ENCODE measurements at regions not wholly inside any gene's neighbourhood (a gene's known extent, or its start where the extent isn't known, plus 50 kb on each side); places are given as distances from the start of the nearest gene placed in this dataset.

GRCh38 chr18:33957707-33958106 lies 267.0 kb downstream of the NOL4 start:
- Histone ChIP-seq H3K9ac (ENCODE audit: low read length) (no peak overlapping the region), H3K4me1 (ENCODE audit: insufficient read depth, low read length) (no peaks in the 10 kb centered on the region), H3K36me3 (ENCODE audit: insufficient read depth, low read length) (no peaks in the 10 kb centered on the region), H3K27ac (ENCODE audit: low read depth, low read length) (no peak overlapping the region), H3K9me3 (ENCODE audit: low read length) (no peaks in the 10 kb centered on the region), H3K4me3 (ENCODE audit: low read depth in 1 of 2, low read length in 2 of 2) (no peak overlapping the region), H3K27me3 (ENCODE audit: control insufficient read depth in 1 of 2, insufficient read depth in 2 of 2, low read length in 2 of 2) (no peaks in the 10 kb centered on the region)

GRCh38 chr18:33951031-33951430 lies 273.7 kb downstream of the NOL4 start:
- Histone ChIP-seq H3K9me3 (ENCODE audit: low read length) (no peaks in the 10 kb centered on the region), H3K4me3 (ENCODE audit: low read depth in 1 of 2, low read length in 2 of 2) (no peak overlapping the region), H3K4me1 (ENCODE audit: insufficient read depth, low read length) (no peaks in the 10 kb centered on the region), H3K27me3 (ENCODE audit: control insufficient read depth in 1 of 2, insufficient read depth in 2 of 2, low read length in 2 of 2) (no peaks in the 10 kb centered on the region), H3K9ac (ENCODE audit: low read length) (no peak overlapping the region), H3K27ac (ENCODE audit: low read depth, low read length) (no peak overlapping the region), H3K36me3 (ENCODE audit: insufficient read depth, low read length) (no peaks in the 10 kb centered on the region)

- Histone ChIP-seq H3K27ac (ENCODE audit: low read depth, low read length) (no peak overlapping the region), H3K27me3 (ENCODE audit: control insufficient read depth in 1 of 2, insufficient read depth in 2 of 2, low read length in 2 of 2) (no peaks in the 10 kb centered on the region), H3K4me3 (ENCODE audit: low read depth in 1 of 2, low read length in 2 of 2) (no peak overlapping the region)
Observed at GRCh38 chr18:33946336-33946735, 278.4 kb downstream of the NOL4 start.

GRCh38 chr18:33944493-33944892 lies 280.2 kb downstream of the NOL4 start:
- no peaks in the 10 kb centered on the region for H3K9me3 ChIP-seq (ENCODE audit: low read length)
- no peak overlapping the region for H3K9ac ChIP-seq (ENCODE audit: low read length)
- H3K27me3 ChIP-seq (ENCODE audit: control insufficient read depth in 1 of 2, insufficient read depth in 2 of 2, low read length in 2 of 2) = no peaks in the 10 kb centered on the region
- no peak overlapping the region for H3K4me3 ChIP-seq (ENCODE audit: low read depth in 1 of 2, low read length in 2 of 2)
- no peaks in the 10 kb centered on the region for H3K36me3 ChIP-seq (ENCODE audit: insufficient read depth, low read length)
- H3K4me1 ChIP-seq (ENCODE audit: insufficient read depth, low read length) = no peaks in the 10 kb centered on the region
- H3K27ac ChIP-seq (ENCODE audit: low read depth, low read length) = no peak overlapping the region

More at GRCh38 chr18:33946336-33946735, 278.4 kb downstream of the NOL4 start:
- H3K4me1 ChIP-seq (ENCODE audit: insufficient read depth, low read length) = no peaks in the 10 kb centered on the region
- H3K36me3 ChIP-seq (ENCODE audit: insufficient read depth, low read length) = no peaks in the 10 kb centered on the region
- no peak overlapping the region for H3K9ac ChIP-seq (ENCODE audit: low read length)
- H3K9me3 ChIP-seq (ENCODE audit: low read length) = no peaks in the 10 kb centered on the region

- H3K4me3 ChIP-seq (ENCODE audit: low read depth in 1 of 2, low read length in 2 of 2) = no peak overlapping the region
- H3K4me1 ChIP-seq (ENCODE audit: insufficient read depth, low read length) = no peaks in the 10 kb centered on the region
- no peaks in the 10 kb centered on the region for H3K9me3 ChIP-seq (ENCODE audit: low read length)
- H3K27ac ChIP-seq (ENCODE audit: low read depth, low read length) = no peak overlapping the region
- no peak overlapping the region for H3K9ac ChIP-seq (ENCODE audit: low read length)
- H3K27me3 ChIP-seq (ENCODE audit: control insufficient read depth in 1 of 2, insufficient read depth in 2 of 2, low read length in 2 of 2) = no peaks in the 10 kb centered on the region
- no peaks in the 10 kb centered on the region for H3K36me3 ChIP-seq (ENCODE audit: insufficient read depth, low read length)
Observed at GRCh38 chr18:33937270-33937816, 287.4 kb downstream of the NOL4 start.

- no peaks in the 10 kb centered on the region for H3K27me3 ChIP-seq (ENCODE audit: control insufficient read depth in 1 of 2, insufficient read depth in 2 of 2, low read length in 2 of 2)
- H3K27ac ChIP-seq (ENCODE audit: low read depth, low read length) = no peak overlapping the region
- H3K4me3 ChIP-seq (ENCODE audit: low read depth in 1 of 2, low read length in 2 of 2) = no peak overlapping the region
- H3K4me1 ChIP-seq (ENCODE audit: insufficient read depth, low read length) = no peaks in the 10 kb centered on the region
- no peak overlapping the region for H3K9ac ChIP-seq (ENCODE audit: low read length)
- no peaks in the 10 kb centered on the region for H3K36me3 ChIP-seq (ENCODE audit: insufficient read depth, low read length)
- H3K9me3 ChIP-seq (ENCODE audit: low read length) = no peaks in the 10 kb centered on the region
Observed at GRCh38 chr18:33934258-33934657, 290.5 kb downstream of the NOL4 start.

GRCh38 chr18:33928231-33928630 lies 296.5 kb downstream of the NOL4 start:
- Histone ChIP-seq H3K4me1 (ENCODE audit: insufficient read depth, low read length) (peaks cover 3% of the 10 kb centered on the region), H3K27ac (ENCODE audit: low read depth, low read length) (no peak overlapping the region), H3K9me3 (ENCODE audit: low read length) (no peaks in the 10 kb centered on the region), H3K27me3 (ENCODE audit: control insufficient read depth in 1 of 2, insufficient read depth in 2 of 2, low read length in 2 of 2) (no peaks in the 10 kb centered on the region), H3K36me3 (ENCODE audit: insufficient read depth, low read length) (no peaks in the 10 kb centered on the region), H3K9ac (ENCODE audit: low read length) (no peak overlapping the region), H3K4me3 (ENCODE audit: low read depth in 1 of 2, low read length in 2 of 2) (no peak overlapping the region)

GRCh38 chr18:33924576-33924975 lies 300.1 kb downstream of the NOL4 start:
- H3K9me3 ChIP-seq (ENCODE audit: low read length) = no peaks in the 10 kb centered on the region
- H3K4me3 ChIP-seq (ENCODE audit: low read depth in 1 of 2, low read length in 2 of 2) = no peak overlapping the region
- peaks cover 3% of the 10 kb centered on the region for H3K4me1 ChIP-seq (ENCODE audit: insufficient read depth, low read length)
- no peak overlapping the region for H3K27ac ChIP-seq (ENCODE audit: low read depth, low read length)
- no peaks in the 10 kb centered on the region for H3K36me3 ChIP-seq (ENCODE audit: insufficient read depth, low read length)
- no peaks in the 10 kb centered on the region for H3K27me3 ChIP-seq (ENCODE audit: control insufficient read depth in 1 of 2, insufficient read depth in 2 of 2, low read length in 2 of 2)
- H3K9ac ChIP-seq (ENCODE audit: low read length) = no peak overlapping the region

- H3K9me3 ChIP-seq (ENCODE audit: low read length) = no peaks in the 10 kb centered on the region
- H3K36me3 ChIP-seq (ENCODE audit: insufficient read depth, low read length) = no peaks in the 10 kb centered on the region
- peaks cover 3% of the 10 kb centered on the region for H3K4me1 ChIP-seq (ENCODE audit: insufficient read depth, low read length)
- H3K4me3 ChIP-seq (ENCODE audit: low read depth in 1 of 2, low read length in 2 of 2) = no peak overlapping the region
- no peak overlapping the region for H3K9ac ChIP-seq (ENCODE audit: low read length)
- no peak overlapping the region for H3K27ac ChIP-seq (ENCODE audit: low read depth, low read length)
- H3K27me3 ChIP-seq (ENCODE audit: control insufficient read depth in 1 of 2, insufficient read depth in 2 of 2, low read length in 2 of 2) = no peaks in the 10 kb centered on the region
Observed at GRCh38 chr18:33923980-33924379, 300.7 kb downstream of the NOL4 start.

GRCh38 chr18:33918571-33918970 lies 306.1 kb downstream of the NOL4 start:
- Histone ChIP-seq H3K9ac (ENCODE audit: low read length) (no peak overlapping the region), H3K4me1 (ENCODE audit: insufficient read depth, low read length) (no peaks in the 10 kb centered on the region), H3K9me3 (ENCODE audit: low read length) (no peaks in the 10 kb centered on the region), H3K4me3 (ENCODE audit: low read depth in 1 of 2, low read length in 2 of 2) (no peak overlapping the region), H3K27me3 (ENCODE audit: control insufficient read depth in 1 of 2, insufficient read depth in 2 of 2, low read length in 2 of 2) (no peaks in the 10 kb centered on the region), H3K27ac (ENCODE audit: low read depth, low read length) (no peak overlapping the region), H3K36me3 (ENCODE audit: insufficient read depth, low read length) (no peaks in the 10 kb centered on the region)

GRCh38 chr18:33916200-33916599 lies 308.5 kb downstream of the NOL4 start:
- Histone ChIP-seq H3K27me3 (ENCODE audit: control insufficient read depth in 1 of 2, insufficient read depth in 2 of 2, low read length in 2 of 2) (no peaks in the 10 kb centered on the region), H3K9me3 (ENCODE audit: low read length) (no peaks in the 10 kb centered on the region), H3K4me3 (ENCODE audit: low read depth in 1 of 2, low read length in 2 of 2) (no peak overlapping the region), H3K36me3 (ENCODE audit: insufficient read depth, low read length) (no peaks in the 10 kb centered on the region), H3K27ac (ENCODE audit: low read depth, low read length) (no peak overlapping the region), H3K9ac (ENCODE audit: low read length) (no peak overlapping the region), H3K4me1 (ENCODE audit: insufficient read depth, low read length) (no peaks in the 10 kb centered on the region)

- no peak overlapping the region for H3K9ac ChIP-seq (ENCODE audit: low read length)
- no peaks in the 10 kb centered on the region for H3K27me3 ChIP-seq (ENCODE audit: control insufficient read depth in 1 of 2, insufficient read depth in 2 of 2, low read length in 2 of 2)
- no peak overlapping the region for H3K4me3 ChIP-seq (ENCODE audit: low read depth in 1 of 2, low read length in 2 of 2)
- H3K27ac ChIP-seq (ENCODE audit: low read depth, low read length) = no peak overlapping the region
- H3K9me3 ChIP-seq (ENCODE audit: low read length) = no peaks in the 10 kb centered on the region
- H3K36me3 ChIP-seq (ENCODE audit: insufficient read depth, low read length) = no peaks in the 10 kb centered on the region
- no peaks in the 10 kb centered on the region for H3K4me1 ChIP-seq (ENCODE audit: insufficient read depth, low read length)
Observed at GRCh38 chr18:33914399-33914798, 310.3 kb downstream of the NOL4 start.
